ENCODE measurements at regions not wholly inside any gene's neighbourhood (a gene's known extent, or its start where the extent isn't known, plus 50 kb on each side); places are given as distances from the start of the nearest gene placed in this dataset.

DNA sequence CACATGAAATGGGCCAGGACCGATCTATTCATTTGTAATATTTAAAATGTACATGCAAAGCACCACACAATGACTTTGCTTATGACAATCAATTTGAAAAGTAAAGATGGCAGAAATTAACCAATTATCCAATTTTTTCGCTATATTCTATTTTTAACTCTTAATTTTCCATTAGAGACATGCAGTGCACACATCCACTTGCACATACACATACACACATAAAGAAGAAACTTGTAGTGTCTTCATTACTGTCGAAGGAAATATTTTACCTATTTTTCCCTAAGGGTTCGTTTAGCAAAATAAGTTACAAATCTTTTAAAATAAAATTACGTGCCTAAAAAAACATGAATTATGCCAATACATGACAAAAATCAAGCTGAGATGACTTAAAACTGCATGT lies 194.3 kb upstream of the MDFIC2 start:
- TF ChIP-seq SMAD3 (CRISPR knock-in tag; IDR thresholded peaks at IDR 0.05; ENCODE audit: borderline replicate concordance) (no peak), SMAD4 (CRISPR knock-in tag; IDR thresholded peaks at IDR 0.05) (no peak), KAT7 (CRISPR knock-in tag; IDR thresholded peaks at IDR 0.05; ENCODE audit: borderline replicate concordance) (no peak), IRF2 (CRISPR knock-in tag; IDR thresholded peaks at IDR 0.05; ENCODE audit: borderline replicate concordance, low read depth) (no peak)
- TF ChIP-seq, protein P1, sequence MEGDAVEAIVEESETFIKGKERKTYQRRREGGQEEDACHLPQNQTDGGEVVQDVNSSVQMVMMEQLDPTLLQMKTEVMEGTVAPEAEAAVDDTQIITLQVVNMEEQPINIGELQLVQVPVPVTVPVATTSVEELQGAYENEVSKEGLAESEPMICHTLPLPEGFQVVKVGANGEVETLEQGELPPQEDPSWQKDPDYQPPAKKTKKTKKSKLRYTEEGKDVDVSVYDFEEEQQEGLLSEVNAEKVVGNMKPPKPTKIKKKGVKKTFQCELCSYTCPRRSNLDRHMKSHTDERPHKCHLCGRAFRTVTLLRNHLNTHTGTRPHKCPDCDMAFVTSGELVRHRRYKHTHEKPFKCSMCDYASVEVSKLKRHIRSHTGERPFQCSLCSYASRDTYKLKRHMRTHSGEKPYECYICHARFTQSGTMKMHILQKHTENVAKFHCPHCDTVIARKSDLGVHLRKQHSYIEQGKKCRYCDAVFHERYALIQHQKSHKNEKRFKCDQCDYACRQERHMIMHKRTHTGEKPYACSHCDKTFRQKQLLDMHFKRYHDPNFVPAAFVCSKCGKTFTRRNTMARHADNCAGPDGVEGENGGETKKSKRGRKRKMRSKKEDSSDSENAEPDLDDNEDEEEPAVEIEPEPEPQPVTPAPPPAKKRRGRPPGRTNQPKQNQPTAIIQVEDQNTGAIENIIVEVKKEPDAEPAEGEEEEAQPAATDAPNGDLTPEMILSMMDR (IDR thresholded peaks at IDR 0.05), result no peak
- TF ChIP-seq, protein P2, sequence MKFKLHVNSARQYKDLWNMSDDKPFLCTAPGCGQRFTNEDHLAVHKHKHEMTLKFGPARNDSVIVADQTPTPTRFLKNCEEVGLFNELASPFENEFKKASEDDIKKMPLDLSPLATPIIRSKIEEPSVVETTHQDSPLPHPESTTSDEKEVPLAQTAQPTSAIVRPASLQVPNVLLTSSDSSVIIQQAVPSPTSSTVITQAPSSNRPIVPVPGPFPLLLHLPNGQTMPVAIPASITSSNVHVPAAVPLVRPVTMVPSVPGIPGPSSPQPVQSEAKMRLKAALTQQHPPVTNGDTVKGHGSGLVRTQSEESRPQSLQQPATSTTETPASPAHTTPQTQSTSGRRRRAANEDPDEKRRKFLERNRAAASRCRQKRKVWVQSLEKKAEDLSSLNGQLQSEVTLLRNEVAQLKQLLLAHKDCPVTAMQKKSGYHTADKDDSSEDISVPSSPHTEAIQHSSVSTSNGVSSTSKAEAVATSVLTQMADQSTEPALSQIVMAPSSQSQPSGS (CRISPR knock-in tag; IDR thresholded peaks at IDR 0.05; ENCODE audit: borderline replicate concordance, low read depth), result no peak
- TF ChIP-seq, protein P3, sequence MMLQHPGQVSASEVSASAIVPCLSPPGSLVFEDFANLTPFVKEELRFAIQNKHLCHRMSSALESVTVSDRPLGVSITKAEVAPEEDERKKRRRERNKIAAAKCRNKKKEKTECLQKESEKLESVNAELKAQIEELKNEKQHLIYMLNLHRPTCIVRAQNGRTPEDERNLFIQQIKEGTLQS (CRISPR knock-in tag; conservative IDR thresholded peaks at IDR 0.05), result no peak
- TF ChIP-seq, protein P4, sequence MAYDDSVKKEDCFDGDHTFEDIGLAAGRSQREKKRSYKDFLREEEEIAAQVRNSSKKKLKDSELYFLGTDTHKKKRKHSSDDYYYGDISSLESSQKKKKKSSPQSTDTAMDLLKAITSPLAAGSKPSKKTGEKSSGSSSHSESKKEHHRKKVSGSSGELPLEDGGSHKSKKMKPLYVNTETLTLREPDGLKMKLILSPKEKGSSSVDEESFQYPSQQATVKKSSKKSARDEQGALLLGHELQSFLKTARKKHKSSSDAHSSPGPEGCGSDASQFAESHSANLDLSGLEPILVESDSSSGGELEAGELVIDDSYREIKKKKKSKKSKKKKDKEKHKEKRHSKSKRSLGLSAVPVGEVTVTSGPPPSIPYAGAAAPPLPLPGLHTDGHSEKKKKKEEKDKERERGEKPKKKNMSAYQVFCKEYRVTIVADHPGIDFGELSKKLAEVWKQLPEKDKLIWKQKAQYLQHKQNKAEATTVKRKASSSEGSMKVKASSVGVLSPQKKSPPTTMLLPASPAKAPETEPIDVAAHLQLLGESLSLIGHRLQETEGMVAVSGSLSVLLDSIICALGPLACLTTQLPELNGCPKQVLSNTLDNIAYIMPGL (CRISPR knock-in tag; IDR thresholded peaks at IDR 0.05), result no peak
- TF ChIP-seq, protein P5, sequence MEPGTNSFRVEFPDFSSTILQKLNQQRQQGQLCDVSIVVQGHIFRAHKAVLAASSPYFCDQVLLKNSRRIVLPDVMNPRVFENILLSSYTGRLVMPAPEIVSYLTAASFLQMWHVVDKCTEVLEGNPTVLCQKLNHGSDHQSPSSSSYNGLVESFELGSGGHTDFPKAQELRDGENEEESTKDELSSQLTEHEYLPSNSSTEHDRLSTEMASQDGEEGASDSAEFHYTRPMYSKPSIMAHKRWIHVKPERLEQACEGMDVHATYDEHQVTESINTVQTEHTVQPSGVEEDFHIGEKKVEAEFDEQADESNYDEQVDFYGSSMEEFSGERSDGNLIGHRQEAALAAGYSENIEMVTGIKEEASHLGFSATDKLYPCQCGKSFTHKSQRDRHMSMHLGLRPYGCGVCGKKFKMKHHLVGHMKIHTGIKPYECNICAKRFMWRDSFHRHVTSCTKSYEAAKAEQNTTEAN (CRISPR knock-in tag; IDR thresholded peaks at IDR 0.05), result no peak

Data from WTC11 (cell line).